Spleen (tissue), 11 donors: ENCODE measurements at regions not wholly inside any gene's neighbourhood (a gene's known extent, or its start where the extent isn't known, plus 50 kb on each side); places are given as distances from the start of the nearest gene placed in this dataset.

ENCODE experiments used
- DNase-seq: peaks from one replicate; pipeline ENCODE4 v3.0.0-alpha.2; 2020
- H3K27ac ChIP-seq, 8 donors: fragments of 200-600 bp; sonication (generic) in 7 of 8; 1 replicate in 4 of 8; 2 replicates in 4 of 8; pipeline versions ENCODE4 v1.5.0 to v1.8.0; 2016 to 2021; ENCODE audit warnings: inconsistent platforms in 4 of 8, mild to moderate bottlenecking in 4 of 8, moderate library complexity in 1 of 8
- H3K27me3 ChIP-seq, 7 donors: fragments of 200-600 bp; sonication (generic) in 6 of 7; replicated peaks in 1 of 7; 1 replicate in 4 of 7; 2 replicates in 3 of 7; pipeline versions ENCODE4 v1.5.0 to v1.8.0; 2016 to 2021; ENCODE audit warnings: inconsistent platforms in 3 of 7, mild to moderate bottlenecking in 1 of 7
- H3K36me3 ChIP-seq, 6 donors: fragments of 200-600 bp; sonication (generic) in 5 of 6; 1 replicate in 4 of 6; 2 replicates in 2 of 6; pipeline versions ENCODE4 v1.5.0 to v1.8.0; 2016 to 2021; ENCODE audit warnings: inconsistent platforms in 2 of 6
- H3K4me1 ChIP-seq, 6 donors: fragments of 200-600 bp; sonication (generic) in 5 of 6; 1 replicate in 3 of 6; 2 replicates in 3 of 6; pipeline versions ENCODE4 v1.5.0 to v1.8.0; 2016 to 2021; ENCODE audit warnings: inconsistent platforms in 3 of 6
- H3K4me3 ChIP-seq, 8 donors: fragments of 200-600 bp; sonication (generic) in 7 of 8; 1 replicate in 4 of 8; 2 replicates in 4 of 8; pipeline versions ENCODE4 v1.5.0 to v1.8.0; 2016 to 2021; ENCODE audit warnings: inconsistent platforms in 4 of 8, mild to moderate bottlenecking in 4 of 8, moderate library complexity in 2 of 8
- H3K9me3 ChIP-seq, 8 donors: fragments of 200-600 bp; sonication (generic) in 7 of 8; 1 replicate in 4 of 8; 2 replicates in 4 of 8; pipeline versions ENCODE4 v1.5.0 to v1.8.0; 2016 to 2021; ENCODE audit warnings: inconsistent platforms in 4 of 8
- POLR2A ChIP-seq, 3 donors: fragments of 450-650 bp; IDR thresholded peaks; one replicate each; pipeline ENCODE4 v1.5.1; 2017; ENCODE audit warnings: antibody characterized with exemption in 3 of 3, mild to moderate bottlenecking in 1 of 3
- POLR2AphosphoS5 ChIP-seq, 3 donors: sonication (generic); formaldehyde crosslinking; IDR thresholded peaks; one replicate each; pipeline ENCODE4 v1.5.1; 2017; ENCODE audit warnings: antibody characterized with exemption in 3 of 3
- WGBS, 5 donors: extraction: QIAGEN DNeasy Blood & Tissue Kit in 3 of 5; methylation state at CpG; one replicate each; pipeline versions ENCODE4 v1.1.5 to v1.1.7; 2013 to 2018; 5-methylcytosine and 5-hydroxymethylcytosine counted together
- intact Hi-C: fragments of 100-400 bp; cut with DNase I; formaldehyde crosslinking; loops from one replicate; pipeline ENCODE4 v1.15.0; 2023; ENCODE audit warnings: low total_unique reads
- TF ChIP-seq, protein P1 (sequence below), 11 experiments: fragments of 200-600 bp in 7 of 11; fragments of 450-650 bp in 4 of 11; sonication (generic) in 4 of 11; IDR thresholded peaks in 8 of 11; conservative IDR thresholded peaks in 3 of 11; 1 replicate in 7 of 11; 2 replicates in 4 of 11; pipeline versions ENCODE4 v1.4.0 to v1.8.0; 2016 to 2021; ENCODE audit warnings: antibody characterized with exemption in 11 of 11, inconsistent platforms in 4 of 11, mild to moderate bottlenecking in 1 of 11
- donor health status: healthy with polysubstance abuse.
- donor health status: DM: no; HTN: no; CAD: no; lungs with moderate emphysema.
- donor health status: DM: no; HTN: no; CAD: no.
- donor health status: Bipolar disorder and iron deficiency.
- donor health status: healthy.
- donor health status: DM: no; HTN: no; CAD: no.
- donor health status: DM: yes; HTN: yes; CAD: no.

DNA sequence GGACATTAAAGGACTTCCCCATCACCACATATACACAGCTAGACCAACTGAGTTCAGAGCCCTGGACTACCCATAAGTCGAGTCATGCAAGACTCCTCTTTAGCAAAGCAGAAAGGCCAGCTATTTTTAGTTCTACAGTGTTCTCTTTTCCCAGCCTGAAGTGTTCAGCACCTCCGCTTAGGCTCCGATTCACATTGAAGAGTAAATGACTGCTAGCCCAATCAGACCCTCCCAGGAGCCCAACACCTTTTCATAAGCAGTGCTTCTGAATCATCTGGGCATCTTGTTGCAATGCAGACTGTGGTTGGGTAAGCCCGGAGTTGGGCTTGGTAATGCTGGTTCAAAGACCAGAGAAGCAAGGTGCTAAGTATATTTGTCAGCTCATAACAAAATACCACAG, 73.6 kb upstream of the KCNK12 start:
- no peak for TF ChIP-seq POLR2AphosphoS5 (IDR thresholded peaks at IDR 0.05)
- TF ChIP-seq, protein P1, sequence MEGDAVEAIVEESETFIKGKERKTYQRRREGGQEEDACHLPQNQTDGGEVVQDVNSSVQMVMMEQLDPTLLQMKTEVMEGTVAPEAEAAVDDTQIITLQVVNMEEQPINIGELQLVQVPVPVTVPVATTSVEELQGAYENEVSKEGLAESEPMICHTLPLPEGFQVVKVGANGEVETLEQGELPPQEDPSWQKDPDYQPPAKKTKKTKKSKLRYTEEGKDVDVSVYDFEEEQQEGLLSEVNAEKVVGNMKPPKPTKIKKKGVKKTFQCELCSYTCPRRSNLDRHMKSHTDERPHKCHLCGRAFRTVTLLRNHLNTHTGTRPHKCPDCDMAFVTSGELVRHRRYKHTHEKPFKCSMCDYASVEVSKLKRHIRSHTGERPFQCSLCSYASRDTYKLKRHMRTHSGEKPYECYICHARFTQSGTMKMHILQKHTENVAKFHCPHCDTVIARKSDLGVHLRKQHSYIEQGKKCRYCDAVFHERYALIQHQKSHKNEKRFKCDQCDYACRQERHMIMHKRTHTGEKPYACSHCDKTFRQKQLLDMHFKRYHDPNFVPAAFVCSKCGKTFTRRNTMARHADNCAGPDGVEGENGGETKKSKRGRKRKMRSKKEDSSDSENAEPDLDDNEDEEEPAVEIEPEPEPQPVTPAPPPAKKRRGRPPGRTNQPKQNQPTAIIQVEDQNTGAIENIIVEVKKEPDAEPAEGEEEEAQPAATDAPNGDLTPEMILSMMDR (IDR thresholded peaks at IDR 0.05 in 8 of 11, conservative IDR thresholded peaks at IDR 0.05 in 3 of 11) = no peak
- no peak for TF ChIP-seq POLR2A (IDR thresholded peaks at IDR 0.05)
- H3K9me3 ChIP-seq = no peaks in the 10 kb centered on the region
- no peaks in the 10 kb centered on the region for H3K4me1 ChIP-seq
- no peak overlapping the region for H3K4me3 ChIP-seq
- no peak for DNase-seq
- intact Hi-C loops = no loop called here
- no peaks in the 10 kb centered on the region for H3K36me3 ChIP-seq
- no peak overlapping the region for H3K27ac ChIP-seq
- H3K27me3 ChIP-seq = no peaks in the 10 kb centered on the region
- 81 to 89% (median 83%) methylated on average over 4 of the region's 4 CpGs for WGBS, 5 donors

- Histone ChIP-seq H3K36me3 (no peaks in the 10 kb centered on the region), H3K4me3 (no peak overlapping the region), H3K4me1 (no peaks in the 10 kb centered on the region), H3K27me3 (no peaks in the 10 kb centered on the region), H3K9me3 (no peaks in the 10 kb centered on the region), H3K27ac (no peak overlapping the region)
- intact Hi-C loops = no loop called here
- TF ChIP-seq POLR2A (IDR thresholded peaks at IDR 0.05) (no peak), POLR2AphosphoS5 (IDR thresholded peaks at IDR 0.05) (no peak)
- TF ChIP-seq, protein P1 (IDR thresholded peaks at IDR 0.05 in 8 of 11, conservative IDR thresholded peaks at IDR 0.05 in 3 of 11) = no peak
- 67 to 82% (median 77%) methylated on average over 2 of the region's 2 CpGs for WGBS, 5 donors
- no peak for DNase-seq
Measured at GRCh38 chr2:47641366-47641765, 70.6 kb upstream of the KCNK12 start.

GRCh38 chr2:47640356-47640755, 69.6 kb upstream of the KCNK12 start:
- Histone ChIP-seq H3K36me3 (no peaks in the 10 kb centered on the region), H3K4me1 (no peaks in the 10 kb centered on the region), H3K27me3 (no peaks in the 10 kb centered on the region), H3K27ac (no peak overlapping the region), H3K4me3 (no peak overlapping the region), H3K9me3 (no peaks in the 10 kb centered on the region)
- TF ChIP-seq, protein P1 (IDR thresholded peaks at IDR 0.05 in 8 of 11, conservative IDR thresholded peaks at IDR 0.05 in 3 of 11) = no peak
- no peak for TF ChIP-seq POLR2A (IDR thresholded peaks at IDR 0.05)
- no peak for DNase-seq
- 71 to 87% (median 85%) methylated on average over 3 of the region's 3 CpGs for WGBS, 5 donors
- intact Hi-C loops = no loop called here

DNA sequence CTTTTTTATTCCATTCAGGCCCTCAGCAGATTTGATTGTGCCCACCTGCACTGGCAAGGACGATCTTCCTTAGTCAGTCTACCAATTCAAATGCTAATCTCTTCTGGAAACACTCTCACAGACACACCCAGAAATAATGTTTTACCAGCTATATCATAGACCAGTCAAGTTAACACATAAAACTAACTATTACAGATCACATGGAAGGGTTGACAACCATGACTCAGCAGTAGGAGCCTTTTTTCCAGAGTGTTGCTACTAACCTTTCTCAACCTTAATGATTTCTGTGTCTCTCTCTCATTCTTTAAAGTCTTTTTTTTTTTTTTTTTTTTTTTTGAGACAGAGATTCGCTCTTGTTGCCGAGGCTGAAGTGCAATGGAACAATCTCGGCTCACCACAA, 68.7 kb upstream of the KCNK12 start:
- TF ChIP-seq, protein P1 (IDR thresholded peaks at IDR 0.05 in 8 of 11, conservative IDR thresholded peaks at IDR 0.05 in 3 of 11) = no peak
- TF ChIP-seq POLR2A (IDR thresholded peaks at IDR 0.05) (no peak), POLR2AphosphoS5 (IDR thresholded peaks at IDR 0.05) (no peak)
- Histone ChIP-seq H3K4me3 (no peak overlapping the region), H3K27me3 (no peaks in the 10 kb centered on the region), H3K4me1 (no peaks in the 10 kb centered on the region), H3K36me3 (no peaks in the 10 kb centered on the region), H3K9me3 (no peaks in the 10 kb centered on the region), H3K27ac (no peak overlapping the region)
- WGBS, 5 donors = 82 to 94% (median 90%) methylated on average over 4 of the region's 4 CpGs
- intact Hi-C loops = no loop called here
- no peak for DNase-seq
